Spleen (tissue), 11 donors: ENCODE measurements at regions not wholly inside any gene's neighbourhood (a gene's known extent, or its start where the extent isn't known, plus 50 kb on each side); places are given as distances from the start of the nearest gene placed in this dataset.

ENCODE experiments used
- DNase-seq: peaks from one replicate; pipeline ENCODE4 v3.0.0-alpha.2; 2020
- H3K27ac ChIP-seq, 8 donors: fragments of 200-600 bp; sonication (generic) in 7 of 8; 1 replicate in 4 of 8; 2 replicates in 4 of 8; pipeline versions ENCODE4 v1.5.0 to v1.8.0; 2016 to 2021; ENCODE audit warnings: inconsistent platforms in 4 of 8, mild to moderate bottlenecking in 4 of 8, moderate library complexity in 1 of 8
- H3K27me3 ChIP-seq, 7 donors: fragments of 200-600 bp; sonication (generic) in 6 of 7; replicated peaks in 1 of 7; 1 replicate in 4 of 7; 2 replicates in 3 of 7; pipeline versions ENCODE4 v1.5.0 to v1.8.0; 2016 to 2021; ENCODE audit warnings: inconsistent platforms in 3 of 7, mild to moderate bottlenecking in 1 of 7
- H3K36me3 ChIP-seq, 6 donors: fragments of 200-600 bp; sonication (generic) in 5 of 6; 1 replicate in 4 of 6; 2 replicates in 2 of 6; pipeline versions ENCODE4 v1.5.0 to v1.8.0; 2016 to 2021; ENCODE audit warnings: inconsistent platforms in 2 of 6
- H3K4me1 ChIP-seq, 6 donors: fragments of 200-600 bp; sonication (generic) in 5 of 6; 1 replicate in 3 of 6; 2 replicates in 3 of 6; pipeline versions ENCODE4 v1.5.0 to v1.8.0; 2016 to 2021; ENCODE audit warnings: inconsistent platforms in 3 of 6
- H3K4me3 ChIP-seq, 8 donors: fragments of 200-600 bp; sonication (generic) in 7 of 8; 1 replicate in 4 of 8; 2 replicates in 4 of 8; pipeline versions ENCODE4 v1.5.0 to v1.8.0; 2016 to 2021; ENCODE audit warnings: inconsistent platforms in 4 of 8, mild to moderate bottlenecking in 4 of 8, moderate library complexity in 2 of 8
- H3K9me3 ChIP-seq, 8 donors: fragments of 200-600 bp; sonication (generic) in 7 of 8; 1 replicate in 4 of 8; 2 replicates in 4 of 8; pipeline versions ENCODE4 v1.5.0 to v1.8.0; 2016 to 2021; ENCODE audit warnings: inconsistent platforms in 4 of 8
- CTCF ChIP-seq, 11 experiments: fragments of 200-600 bp in 7 of 11; fragments of 450-650 bp in 4 of 11; sonication (generic) in 4 of 11; IDR thresholded peaks in 8 of 11; conservative IDR thresholded peaks in 3 of 11; 1 replicate in 7 of 11; 2 replicates in 4 of 11; pipeline versions ENCODE4 v1.4.0 to v1.8.0; 2016 to 2021; ENCODE audit warnings: antibody characterized with exemption in 11 of 11, inconsistent platforms in 4 of 11, mild to moderate bottlenecking in 1 of 11
- POLR2A ChIP-seq, 3 donors: fragments of 450-650 bp; IDR thresholded peaks; one replicate each; pipeline ENCODE4 v1.5.1; 2017; ENCODE audit warnings: antibody characterized with exemption in 3 of 3, mild to moderate bottlenecking in 1 of 3
- POLR2AphosphoS5 ChIP-seq, 3 donors: sonication (generic); formaldehyde crosslinking; IDR thresholded peaks; one replicate each; pipeline ENCODE4 v1.5.1; 2017; ENCODE audit warnings: antibody characterized with exemption in 3 of 3
- WGBS, 5 donors: extraction: QIAGEN DNeasy Blood & Tissue Kit in 3 of 5; methylation state at CpG; one replicate each; pipeline versions ENCODE4 v1.1.5 to v1.1.7; 2013 to 2018; 5-methylcytosine and 5-hydroxymethylcytosine counted together
- intact Hi-C: fragments of 100-400 bp; cut with DNase I; formaldehyde crosslinking; loops from one replicate; pipeline ENCODE4 v1.15.0; 2023; ENCODE audit warnings: low total_unique reads
- donor health status: healthy with polysubstance abuse.
- donor health status: DM: no; HTN: no; CAD: no; lungs with moderate emphysema.
- donor health status: DM: no; HTN: no; CAD: no.
- donor health status: Bipolar disorder and iron deficiency.
- donor health status: healthy.
- donor health status: DM: no; HTN: no; CAD: no.
- donor health status: DM: yes; HTN: yes; CAD: no.

GRCh38 chrX:109878236-109878635 is 124.7 kb upstream of the TMEM164 start:
- H3K4me3 ChIP-seq: no peak overlapping the region
- no peak for DNase-seq
- 37 to 48% (median 45%) methylated on average over 2 of the region's 2 CpGs for WGBS, 5 donors
- no peaks in the 10 kb centered on the region for H3K9me3 ChIP-seq
- intact Hi-C loops: no loop called here
- H3K36me3 ChIP-seq: no peaks in the 10 kb centered on the region
- H3K4me1 ChIP-seq: no peaks in the 10 kb centered on the region
- H3K27me3 ChIP-seq: no peaks in the 10 kb centered on the region
- no peak for TF ChIP-seq CTCF (IDR thresholded peaks at IDR 0.05 in 8 of 11, conservative IDR thresholded peaks at IDR 0.05 in 3 of 11)
- no peak for TF ChIP-seq POLR2A (IDR thresholded peaks at IDR 0.05)
- no peak for TF ChIP-seq POLR2AphosphoS5 (IDR thresholded peaks at IDR 0.05)
- H3K27ac ChIP-seq: peak overlapping the region in 3 of 8 donors; percentile 11 to 46 (median 26)

- TF ChIP-seq POLR2AphosphoS5 (IDR thresholded peaks at IDR 0.05) (no peak), POLR2A (IDR thresholded peaks at IDR 0.05) (no peak), CTCF (IDR thresholded peaks at IDR 0.05 in 8 of 11, conservative IDR thresholded peaks at IDR 0.05 in 3 of 11) (no peak)
Measured at GRCh38 chrX:109879991-109880390, 122.9 kb upstream of the TMEM164 start.

GRCh38 chrX:109880629-109881028 is 122.3 kb upstream of the TMEM164 start:
- Histone ChIP-seq H3K4me3 (no peak overlapping the region), H3K36me3 (no peaks in the 10 kb centered on the region), H3K4me1 (no peaks in the 10 kb centered on the region), H3K27me3 (no peaks in the 10 kb centered on the region), H3K9me3 (no peaks in the 10 kb centered on the region), H3K27ac (peak overlapping the region in 2 of 8 donors; percentile 49 to 61)
- DNase-seq: no peak
- WGBS, 5 donors: 31 to 65% (median 61%) methylated on average over 1 to 2 of the region's 2 CpGs
- TF ChIP-seq POLR2AphosphoS5 (IDR thresholded peaks at IDR 0.05) (no peak), POLR2A (IDR thresholded peaks at IDR 0.05) (no peak), CTCF (IDR thresholded peaks at IDR 0.05 in 8 of 11, conservative IDR thresholded peaks at IDR 0.05 in 3 of 11) (no peak)
- intact Hi-C loops: loop anchor here (10.0 kb wide), 1 partner anchor 386 kb away; no protein-coding TSS in a partner anchor

More at GRCh38 chrX:109879991-109880390, 122.9 kb upstream of the TMEM164 start:
- H3K27me3 ChIP-seq: no peaks in the 10 kb centered on the region
- H3K27ac ChIP-seq: peak overlapping the region in 2 of 8 donors; percentile 49 to 61
- H3K4me3 ChIP-seq: no peak overlapping the region
- no peaks in the 10 kb centered on the region for H3K36me3 ChIP-seq
- DNase-seq: no peak
- intact Hi-C loops: loop anchor here (10.0 kb wide), 1 partner anchor 385 kb away; no protein-coding TSS in a partner anchor
- no peaks in the 10 kb centered on the region for H3K4me1 ChIP-seq
- no peaks in the 10 kb centered on the region for H3K9me3 ChIP-seq
- WGBS, 5 donors: 57 to 86% (median 78%) methylated on average over 2 of the region's 2 CpGs

DNA sequence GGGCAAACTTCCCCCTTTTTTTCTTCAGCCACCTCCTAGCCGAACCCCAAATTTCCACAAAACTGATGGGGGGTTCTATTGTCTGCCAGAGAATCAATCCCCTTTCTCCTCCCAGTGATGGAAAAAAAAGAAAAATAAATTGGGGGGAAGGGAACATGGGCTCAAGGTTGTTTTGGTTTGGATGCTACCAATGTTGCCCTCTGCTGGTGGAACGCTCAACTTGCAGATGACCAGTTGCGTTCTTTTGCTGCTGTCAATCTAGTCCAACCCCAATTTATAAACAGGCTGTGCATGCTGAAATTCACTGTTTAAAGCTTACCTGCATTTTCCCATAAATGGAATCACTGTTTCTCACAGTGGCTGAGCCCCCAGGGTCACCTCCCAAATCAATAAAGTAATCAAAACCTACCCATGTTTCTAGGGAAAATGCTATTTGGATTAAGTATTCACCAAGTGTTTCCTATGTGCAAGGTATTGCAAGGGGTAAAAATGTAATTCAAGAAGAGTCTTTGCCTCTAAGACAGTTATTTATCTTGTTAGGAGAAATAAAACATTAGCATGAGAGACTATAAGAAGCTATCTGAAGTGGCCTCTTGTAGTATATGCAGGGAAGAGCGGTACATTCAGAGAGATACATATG is 116.7 kb upstream of the TMEM164 start:
- peak overlapping the region in 2 of 8 donors; percentile 10 to 84 for H3K27ac ChIP-seq
- intact Hi-C loops: loop anchor here (10.0 kb wide), 1 partner anchor 391 kb away; no protein-coding TSS in a partner anchor
- no peaks in the 10 kb centered on the region for H3K27me3 ChIP-seq
- WGBS, 5 donors: 31 to 44% (median 37%) methylated on average over 4 of the region's 4 CpGs
- no peak for DNase-seq
- H3K4me1 ChIP-seq: peaks cover 0 to 39% (median 11%) of the 10 kb centered on the region in 6 donors
- TF ChIP-seq POLR2A (IDR thresholded peaks at IDR 0.05) (no peak), CTCF (IDR thresholded peaks at IDR 0.05 in 8 of 11, conservative IDR thresholded peaks at IDR 0.05 in 3 of 11) (peak; percentile 23 to 75 (median 60))
- H3K36me3 ChIP-seq: no peaks in the 10 kb centered on the region
- H3K9me3 ChIP-seq: no peaks in the 10 kb centered on the region
- H3K4me3 ChIP-seq: no peak overlapping the region
